HCT116 (cell line): ENCODE measurements at regions not wholly inside any gene's neighbourhood (a gene's known extent, or its start where the extent isn't known, plus 50 kb on each side); places are given as distances from the start of the nearest gene placed in this dataset.

Experiments used
- ATAC-seq: fragments of 200-7000 bp; cut with Tn5 transposase; 2 replicates; pipeline ENCODE4 v1.9.1; 2020; ENCODE audit warnings: mild to moderate bottlenecking, moderate library complexity
- BruUV-seq: library from RNA; stranded (reverse); fragments of 400-500 nt; replicated peaks from 2 replicates; lab custom pipeline; 2021; lab: Mats Ljungman, UMichigan
- CTCF ChIA-PET: fragments of 300-600 bp; sonication (Branson Sonifier 250); formaldehyde crosslinking; loops from one replicate; lab custom pipeline; 2021; ENCODE audit warnings: antibody characterized with exemption; lab: Charles Lee
- POLR2A ChIA-PET: fragments of 300-600, 350-600 bp; sonication (Branson Sonifier 250); formaldehyde crosslinking; loops from one replicate; lab custom pipeline; 2021; ENCODE audit warnings: antibody characterized with exemption; lab: Charles Lee
- RAD21 ChIA-PET, 2 experiments: fragments of 300-600 bp; sonication (Branson Sonifier 250); formaldehyde crosslinking; loops; one replicate each; lab custom pipeline; 2023; ENCODE audit warnings: low total read pairs in 2 of 2; ENCODE audit not compliant: uncharacterized antibody in 2 of 2, unreplicated experiment in 2 of 2, low non-redundant PET in 1 of 2; lab: Charles Lee
- DNase-seq: peaks from one replicate; pipeline ENCODE4 v3.0.0-alpha.2; 2010; ENCODE audit warnings: low read depth, low spot score
- H2AFZ ChIP-seq: fragments of 200-600 bp; shearing (Covaris generic), sonication (generic); 2 replicates; pipeline ENCODE4 v1.6.1; 2017; ENCODE audit warnings: low read depth, mixed run types, mixed read lengths, antibody characterized with exemption, low read length; ENCODE audit not compliant: poor library complexity, severe bottlenecking
- H3K27ac ChIP-seq: 2 replicates; pipeline ENCODE4 v1.5.1; 2012; ENCODE audit warnings: low read depth, low read length
- H3K27me3 ChIP-seq: fragments of 200-600 bp; sonication (generic); 2 replicates; pipeline ENCODE4 v1.6.1; 2016; ENCODE audit warnings: mixed run types, low read length, mixed read lengths; ENCODE audit not compliant: insufficient read depth
- H3K36me3 ChIP-seq, 2 experiments: fragments of 200-500 bp in 1 of 2; fragments of 200-600 bp in 1 of 2; sonication (Bioruptor generic) in 1 of 2; sonication (generic) in 1 of 2; 2 replicates each; pipeline versions ENCODE4 v1.5.1 to v1.6.1; 2014 to 2016; ENCODE audit warnings: low read length in 2 of 2, inconsistent platforms in 1 of 2, mixed read lengths in 1 of 2, mixed run types in 1 of 2; ENCODE audit not compliant: insufficient read depth in 2 of 2, control insufficient read depth in 1 of 2
- H3K4me1 ChIP-seq, 2 experiments: fragments of 200-600 bp in 1 of 2; sonication (generic) in 1 of 2; 2 replicates each; pipeline versions ENCODE4 v1.5.1 to v1.6.1; 2012 to 2017; ENCODE audit warnings: low read length in 2 of 2, inconsistent platforms in 1 of 2, mild to moderate bottlenecking in 1 of 2, mixed read lengths in 1 of 2, mixed run types in 1 of 2, moderate library complexity in 1 of 2; ENCODE audit not compliant: insufficient read depth in 2 of 2, control insufficient read depth in 1 of 2
- H3K4me2 ChIP-seq: fragments of 200-600 bp; sonication (generic); 2 replicates; pipeline ENCODE4 v1.6.1; 2017; ENCODE audit warnings: mixed run types, low read length, mixed read lengths
- H3K4me3 ChIP-seq, 2 experiments: fragments of 200-600 bp in 1 of 2; sonication (generic) in 1 of 2; replicated peaks in 1 of 2; 2 replicates each; pipeline ENCODE4 v1.5.1; 2011 to 2016; ENCODE audit warnings: low read length in 2 of 2, control low read depth in 1 of 2, low read depth in 1 of 2, mild to moderate bottlenecking in 1 of 2, mixed read lengths in 1 of 2, mixed run types in 1 of 2
- H3K79me2 ChIP-seq: fragments of 200-600 bp; sonication (generic); 2 replicates; pipeline ENCODE4 v1.6.1; 2017; ENCODE audit warnings: mild to moderate bottlenecking, mixed run types, low read length, moderate library complexity, mixed read lengths; ENCODE audit not compliant: insufficient read depth
- H3K9ac ChIP-seq: fragments of 200-600 bp; sonication (generic); 2 replicates; pipeline ENCODE4 v1.6.1; 2016; ENCODE audit warnings: low read length, mixed read lengths
- H3K9me2 ChIP-seq: fragments of 200-600 bp; sonication (generic), shearing (Covaris generic); 2 replicates; pipeline ENCODE4 v1.6.1; 2017; ENCODE audit warnings: mixed run types, mild to moderate bottlenecking, moderate library complexity; ENCODE audit not compliant: insufficient read depth
- H3K9me3 ChIP-seq, 2 experiments: fragments of 200-500 bp in 1 of 2; fragments of 200-600 bp in 1 of 2; sonication (Bioruptor generic) in 1 of 2; sonication (generic) in 1 of 2; 2 replicates each; pipeline ENCODE4 v1.6.1; 2014 to 2017; ENCODE audit warnings: low read length in 2 of 2, mixed read lengths in 2 of 2, inconsistent platforms in 1 of 2, low read depth in 1 of 2, mild to moderate bottlenecking in 1 of 2, mixed run types in 1 of 2, moderate library complexity in 1 of 2; ENCODE audit not compliant: control insufficient read depth in 1 of 2, insufficient read depth in 1 of 2
- H4K20me1 ChIP-seq: fragments of 200-600 bp; sonication (generic), shearing (Covaris generic); 2 replicates; pipeline ENCODE4 v1.6.1; 2017; ENCODE audit warnings: mixed run types, mild to moderate bottlenecking, moderate library complexity; ENCODE audit not compliant: insufficient read depth
- CBX3 ChIP-seq: IDR thresholded peaks from 2 replicates; pipeline ENCODE4 v1.6.1; 2012; ENCODE audit warnings: low read depth
- CEBPB ChIP-seq: IDR thresholded peaks from 2 replicates; pipeline ENCODE4 v1.6.1; 2012; ENCODE audit warnings: low read depth
- EGR1 ChIP-seq: IDR thresholded peaks from 2 replicates; pipeline ENCODE4 v1.6.1; 2012; ENCODE audit warnings: low read depth
- ELF1 ChIP-seq: IDR thresholded peaks from 2 replicates; pipeline ENCODE4 v1.6.1; 2012; ENCODE audit warnings: low read depth, borderline replicate concordance
- EZH2phosphoT487 ChIP-seq: fragments of 200-600 bp; IDR thresholded peaks from 2 replicates; pipeline ENCODE4 v1.6.1; 2018; ENCODE audit warnings: antibody characterized with exemption, borderline replicate concordance
- FOSL1 ChIP-seq: IDR thresholded peaks from 2 replicates; pipeline ENCODE4 v1.6.1; 2012; ENCODE audit warnings: low read depth
- MAX ChIP-seq: IDR thresholded peaks from 2 replicates; pipeline ENCODE4 v1.6.1; 2012
- POLR2AphosphoS5 ChIP-seq: IDR thresholded peaks from 2 replicates; pipeline ENCODE4 v1.6.1; 2011; ENCODE audit warnings: mild to moderate bottlenecking, low read depth, low read length, moderate library complexity
- RAD21 ChIP-seq: IDR thresholded peaks from 2 replicates; pipeline ENCODE4 v1.6.1; 2012; ENCODE audit warnings: low read depth, mild to moderate bottlenecking
- REST ChIP-seq: IDR thresholded peaks from 2 replicates; pipeline ENCODE4 v1.6.1; 2012; ENCODE audit warnings: low read depth
- SIN3A ChIP-seq: IDR thresholded peaks from 2 replicates; pipeline ENCODE4 v1.6.1; 2012; ENCODE audit warnings: low read depth
- SP1 ChIP-seq: IDR thresholded peaks from 2 replicates; pipeline ENCODE4 v1.6.1; 2012; ENCODE audit warnings: low read depth
- SRF ChIP-seq: IDR thresholded peaks from 2 replicates; pipeline ENCODE4 v1.6.1; 2012; ENCODE audit warnings: low read depth
- TCF7L2 ChIP-seq: IDR thresholded peaks from 2 replicates; pipeline ENCODE4 v1.7.0; 2011; ENCODE audit warnings: borderline replicate concordance, inconsistent platforms; ENCODE audit not compliant: insufficient read depth, insufficient read length; ENCODE audit errors: extremely low read depth
- YY1 ChIP-seq: IDR thresholded peaks from 2 replicates; pipeline ENCODE4 v1.6.1; 2011; ENCODE audit warnings: low read length, low read depth, moderate library complexity, mild to moderate bottlenecking; ENCODE audit not compliant: insufficient replicate concordance; ENCODE audit errors: extremely low read depth
- ZBTB33 ChIP-seq: IDR thresholded peaks from 2 replicates; pipeline ENCODE4 v1.6.1; 2011; ENCODE audit warnings: mild to moderate bottlenecking, low read length, moderate library complexity; ENCODE audit not compliant: insufficient replicate concordance; ENCODE audit errors: extremely low read depth
- ZFX ChIP-seq: fragments of 450-650 bp; IDR thresholded peaks from 2 replicates; pipeline ENCODE4 v1.6.1; 2017
- intact Hi-C: fragments of 100-400 bp; cut with micrococcal nuclease; formaldehyde crosslinking; loops from 2 replicates; pipeline ENCODE4 v1.10.0; 2022

GRCh38 chr3:19060404-19060803 lies 87.9 kb upstream of the KCNH8 start:
- BruUV-seq, result no TSS peak
- no peak overlapping the region for H3K4me2 ChIP-seq
- H3K36me3 ChIP-seq, result no peaks in the 10 kb centered on the region
- H3K9me2 ChIP-seq, result no peaks in the 10 kb centered on the region
- H4K20me1 ChIP-seq, result no peaks in the 10 kb centered on the region
- H3K9me3 ChIP-seq, result peaks cover 0 to 7% of the 10 kb centered on the region in 2 experiments; a peak in 1 of 4 replicates
- no peaks in the 10 kb centered on the region for H3K27me3 ChIP-seq
- H3K9ac ChIP-seq, result no peak overlapping the region
- no peaks in the 10 kb centered on the region for H3K4me1 ChIP-seq
- DNase-seq, result no peak
- H3K79me2 ChIP-seq, result no peaks in the 10 kb centered on the region
- TF ChIP-seq EZH2phosphoT487, result no peak
- no peak for TF ChIP-seq CBX3
- no peak for TF ChIP-seq REST
- no peak for TF ChIP-seq SRF
- TF ChIP-seq RAD21, result no peak
- TF ChIP-seq EGR1, result no peak
- no peak for TF ChIP-seq SP1
- no peak for TF ChIP-seq ZFX
- no peak for TF ChIP-seq MAX
- no peak for TF ChIP-seq FOSL1
- no peak for TF ChIP-seq POLR2AphosphoS5
- no peak for TF ChIP-seq TCF7L2
- TF ChIP-seq CEBPB, result no peak
- no peak for TF ChIP-seq SIN3A
- TF ChIP-seq ZBTB33, result no peak
- no peak for TF ChIP-seq ELF1
- TF ChIP-seq YY1, result no peak
- RAD21 ChIA-PET, result no interaction called here
- intact Hi-C loops, result loop anchor here (10.0 kb wide), 1 partner anchor 484 kb away; no protein-coding TSS in a partner anchor
- CTCF ChIA-PET, result no interaction called here
- no peak overlapping the region for H3K4me3 ChIP-seq
- no peak for ATAC-seq
- H3K27ac ChIP-seq, result no peak overlapping the region
- no peak overlapping the region for H2AFZ ChIP-seq
- POLR2A ChIA-PET, result no interaction called here
